Liver (tissue), 8 donors: ENCODE measurements at regions not wholly inside any gene's neighbourhood (a gene's known extent, or its start where the extent isn't known, plus 50 kb on each side); places are given as distances from the start of the nearest gene placed in this dataset.

Source experiments
- DNase-seq: peaks from one replicate; pipeline ENCODE4 v3.0.0-alpha.2; 2017; ENCODE audit warnings: low spot score
- H3K27ac ChIP-seq, 2 donors: one replicate each; pipeline ENCODE4 v1.7.0; 2013; ENCODE audit warnings: inconsistent platforms in 2 of 2, low read length in 2 of 2, control low read depth in 1 of 2, low read depth in 1 of 2, mild to moderate bottlenecking in 1 of 2
- H3K27me3 ChIP-seq, 4 donors: one replicate each; pipeline versions ENCODE4 v1.6.1 to v1.7.0; 2013; ENCODE audit warnings: low read length in 3 of 4, inconsistent platforms in 1 of 4, mild to moderate bottlenecking in 1 of 4, moderate library complexity in 1 of 4; ENCODE audit not compliant: control insufficient read depth in 4 of 4, insufficient read depth in 4 of 4
- H3K36me3 ChIP-seq, 4 donors: one replicate each; pipeline versions ENCODE4 v1.6.1 to v1.7.0; 2013; ENCODE audit warnings: low read length in 3 of 4, mild to moderate bottlenecking in 3 of 4, low read depth in 1 of 4, moderate library complexity in 1 of 4; ENCODE audit not compliant: control insufficient read depth in 4 of 4, insufficient read depth in 3 of 4
- H3K4me1 ChIP-seq, 4 donors: one replicate each; pipeline versions ENCODE4 v1.6.1 to v1.7.0; 2013; ENCODE audit warnings: low read length in 3 of 4, mild to moderate bottlenecking in 3 of 4, moderate library complexity in 1 of 4; ENCODE audit not compliant: control insufficient read depth in 4 of 4, insufficient read depth in 4 of 4
- H3K4me3 ChIP-seq, 3 donors: one replicate each; pipeline versions ENCODE4 v1.6.1 to v1.7.0; 2013; ENCODE audit warnings: low read length in 3 of 3, control low read depth in 1 of 3, low read depth in 1 of 3, mild to moderate bottlenecking in 1 of 3
- H3K9ac ChIP-seq, 2 donors: one replicate each; pipeline ENCODE4 v1.7.0; 2013; ENCODE audit warnings: low read length in 2 of 2, mild to moderate bottlenecking in 2 of 2, moderate library complexity in 2 of 2, control low read depth in 1 of 2, low read depth in 1 of 2
- H3K9me3 ChIP-seq, 4 donors: one replicate each; pipeline versions ENCODE4 v1.6.1 to v1.7.0; 2013; ENCODE audit warnings: low read length in 3 of 4; ENCODE audit not compliant: control insufficient read depth in 4 of 4
- EGR1 ChIP-seq, 2 donors: IDR thresholded peaks; 2 replicates each; pipeline ENCODE4 v1.6.1; 2016 to 2018; ENCODE audit warnings: antibody characterized with exemption in 2 of 2, low read depth in 2 of 2
- FOXA1 ChIP-seq: IDR thresholded peaks from 2 replicates; pipeline ENCODE4 v1.6.1; 2016; ENCODE audit warnings: antibody characterized with exemption
- FOXA2 ChIP-seq: IDR thresholded peaks from 2 replicates; pipeline ENCODE4 v1.6.1; 2016; ENCODE audit warnings: antibody characterized with exemption
- GABPA ChIP-seq, 2 donors: IDR thresholded peaks in 1 of 2; conservative IDR thresholded peaks in 1 of 2; 2 replicates each; pipeline ENCODE4 v1.6.1; 2016; ENCODE audit warnings: antibody characterized with exemption in 2 of 2, mild to moderate bottlenecking in 1 of 2, moderate library complexity in 1 of 2
- HNF4A ChIP-seq, 2 donors: conservative IDR thresholded peaks; 2 replicates each; pipeline ENCODE4 v1.6.1; 2016; ENCODE audit warnings: antibody characterized with exemption in 2 of 2, mild to moderate bottlenecking in 2 of 2
- HNF4G ChIP-seq: IDR thresholded peaks from 2 replicates; pipeline ENCODE4 v1.6.1; 2016; ENCODE audit warnings: antibody characterized with exemption
- JUND ChIP-seq, 2 donors: IDR thresholded peaks; 2 replicates each; pipeline ENCODE4 v1.6.1; 2016; ENCODE audit warnings: antibody characterized with exemption in 2 of 2
- NR2F2 ChIP-seq: IDR thresholded peaks from 2 replicates; pipeline ENCODE4 v1.6.1; 2016; ENCODE audit warnings: antibody characterized with exemption
- RAD21 ChIP-seq, 2 donors: IDR thresholded peaks; 2 replicates each; pipeline ENCODE4 v1.6.1; 2016; ENCODE audit warnings: antibody characterized with exemption in 2 of 2, mild to moderate bottlenecking in 2 of 2
- RXRA ChIP-seq, 2 donors: IDR thresholded peaks; 2 replicates each; pipeline ENCODE4 v1.6.1; 2017 to 2018; ENCODE audit warnings: antibody characterized with exemption in 2 of 2, mild to moderate bottlenecking in 1 of 2
- SP1 ChIP-seq: IDR thresholded peaks from 2 replicates; pipeline ENCODE4 v1.6.1; 2018; ENCODE audit warnings: antibody characterized with exemption, mild to moderate bottlenecking
- TAF1 ChIP-seq: conservative IDR thresholded peaks from 2 replicates; pipeline ENCODE4 v1.6.1; 2016; ENCODE audit warnings: antibody characterized with exemption, mild to moderate bottlenecking
- YY1 ChIP-seq: IDR thresholded peaks from 2 replicates; pipeline ENCODE4 v1.6.1; 2016; ENCODE audit warnings: antibody characterized with exemption, mild to moderate bottlenecking
- WGBS: extraction: QIAGEN DNeasy Blood & Tissue Kit; methylation state at CpG from one replicate; pipeline ENCODE4 v1.1.7; 2013; 5-methylcytosine and 5-hydroxymethylcytosine counted together
- TF ChIP-seq, protein P1 (sequence below): IDR thresholded peaks from 2 replicates; pipeline ENCODE4 v1.6.1; 2016; ENCODE audit warnings: antibody characterized with exemption
- TF ChIP-seq, protein P2 (sequence below): IDR thresholded peaks from 2 replicates; pipeline ENCODE4 v1.6.1; 2016; ENCODE audit warnings: antibody characterized with exemption
- TF ChIP-seq, protein P3 (sequence below): fragments of 150-350 bp; IDR thresholded peaks from 2 replicates; pipeline ENCODE4 v1.5.1; 2017; ENCODE audit warnings: improper control_type of control experiment, low read depth, low read length; ENCODE audit not compliant: missing input control
- TF ChIP-seq, protein P4 (sequence below): IDR thresholded peaks from 2 replicates; pipeline ENCODE4 v1.6.1; 2016; ENCODE audit warnings: antibody characterized with exemption
- TF ChIP-seq, protein P5 (sequence below): IDR thresholded peaks from 2 replicates; pipeline ENCODE4 v1.6.1; 2016; ENCODE audit warnings: antibody characterized with exemption, mild to moderate bottlenecking
- donor health status: healthy.
- donor health status: healthy.
- donor health status: healthy.
- donor health status: healthy.
- donor health status: healthy.

DNA sequence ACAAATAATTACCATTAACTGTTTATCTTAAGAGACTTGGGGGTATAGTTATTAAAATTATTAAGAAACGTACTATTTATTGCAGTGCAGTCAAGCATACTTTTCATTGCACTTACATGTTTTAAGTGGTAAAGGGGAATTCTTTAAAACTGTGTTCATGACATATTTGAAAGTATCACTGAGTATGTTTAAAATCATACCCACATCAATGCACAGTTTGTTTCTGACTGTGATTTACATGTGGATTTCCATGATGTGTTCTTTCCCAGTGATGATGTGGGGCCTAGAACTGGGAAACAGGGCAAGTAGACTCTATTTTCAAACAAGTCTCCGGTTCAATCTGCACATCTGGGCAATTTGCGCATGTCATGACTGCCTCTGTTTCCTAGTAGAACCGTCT lies 340.5 kb upstream of the OBI1 start:
- no peaks in the 10 kb centered on the region for H3K4me1 ChIP-seq
- no peaks in the 10 kb centered on the region for H3K9me3 ChIP-seq
- 85% methylated on average over 4 of the region's 4 CpGs for WGBS
- no peak for DNase-seq
- H3K36me3 ChIP-seq = no peaks in the 10 kb centered on the region
- peaks cover 0 to 3% (median 0%) of the 10 kb centered on the region in 4 donors for H3K27me3 ChIP-seq
- no peak overlapping the region for H3K4me3 ChIP-seq
- no peak overlapping the region for H3K27ac ChIP-seq
- no peak overlapping the region for H3K9ac ChIP-seq
- no peak for TF ChIP-seq EGR1 (IDR thresholded peaks at IDR 0.05; ENCODE audit: low read depth in 2 of 2)
- no peak for TF ChIP-seq SP1
- TF ChIP-seq, protein P1, sequence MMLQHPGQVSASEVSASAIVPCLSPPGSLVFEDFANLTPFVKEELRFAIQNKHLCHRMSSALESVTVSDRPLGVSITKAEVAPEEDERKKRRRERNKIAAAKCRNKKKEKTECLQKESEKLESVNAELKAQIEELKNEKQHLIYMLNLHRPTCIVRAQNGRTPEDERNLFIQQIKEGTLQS = no peak
- no peak for TF ChIP-seq JUND (IDR thresholded peaks at IDR 0.05)
- no peak for TF ChIP-seq FOXA1
- TF ChIP-seq HNF4G = no peak
- no peak for TF ChIP-seq TAF1
- TF ChIP-seq, protein P2, sequence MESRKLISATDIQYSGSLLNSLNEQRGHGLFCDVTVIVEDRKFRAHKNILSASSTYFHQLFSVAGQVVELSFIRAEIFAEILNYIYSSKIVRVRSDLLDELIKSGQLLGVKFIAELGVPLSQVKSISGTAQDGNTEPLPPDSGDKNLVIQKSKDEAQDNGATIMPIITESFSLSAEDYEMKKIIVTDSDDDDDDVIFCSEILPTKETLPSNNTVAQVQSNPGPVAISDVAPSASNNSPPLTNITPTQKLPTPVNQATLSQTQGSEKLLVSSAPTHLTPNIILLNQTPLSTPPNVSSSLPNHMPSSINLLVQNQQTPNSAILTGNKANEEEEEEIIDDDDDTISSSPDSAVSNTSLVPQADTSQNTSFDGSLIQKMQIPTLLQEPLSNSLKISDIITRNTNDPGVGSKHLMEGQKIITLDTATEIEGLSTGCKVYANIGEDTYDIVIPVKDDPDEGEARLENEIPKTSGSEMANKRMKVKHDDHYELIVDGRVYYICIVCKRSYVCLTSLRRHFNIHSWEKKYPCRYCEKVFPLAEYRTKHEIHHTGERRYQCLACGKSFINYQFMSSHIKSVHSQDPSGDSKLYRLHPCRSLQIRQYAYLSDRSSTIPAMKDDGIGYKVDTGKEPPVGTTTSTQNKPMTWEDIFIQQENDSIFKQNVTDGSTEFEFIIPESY = no peak
- no peak for TF ChIP-seq FOXA2
- no peak for TF ChIP-seq RAD21 (IDR thresholded peaks at IDR 0.05)
- no peak for TF ChIP-seq RXRA (IDR thresholded peaks at IDR 0.05)
- no peak for TF ChIP-seq YY1
- TF ChIP-seq, protein P3, sequence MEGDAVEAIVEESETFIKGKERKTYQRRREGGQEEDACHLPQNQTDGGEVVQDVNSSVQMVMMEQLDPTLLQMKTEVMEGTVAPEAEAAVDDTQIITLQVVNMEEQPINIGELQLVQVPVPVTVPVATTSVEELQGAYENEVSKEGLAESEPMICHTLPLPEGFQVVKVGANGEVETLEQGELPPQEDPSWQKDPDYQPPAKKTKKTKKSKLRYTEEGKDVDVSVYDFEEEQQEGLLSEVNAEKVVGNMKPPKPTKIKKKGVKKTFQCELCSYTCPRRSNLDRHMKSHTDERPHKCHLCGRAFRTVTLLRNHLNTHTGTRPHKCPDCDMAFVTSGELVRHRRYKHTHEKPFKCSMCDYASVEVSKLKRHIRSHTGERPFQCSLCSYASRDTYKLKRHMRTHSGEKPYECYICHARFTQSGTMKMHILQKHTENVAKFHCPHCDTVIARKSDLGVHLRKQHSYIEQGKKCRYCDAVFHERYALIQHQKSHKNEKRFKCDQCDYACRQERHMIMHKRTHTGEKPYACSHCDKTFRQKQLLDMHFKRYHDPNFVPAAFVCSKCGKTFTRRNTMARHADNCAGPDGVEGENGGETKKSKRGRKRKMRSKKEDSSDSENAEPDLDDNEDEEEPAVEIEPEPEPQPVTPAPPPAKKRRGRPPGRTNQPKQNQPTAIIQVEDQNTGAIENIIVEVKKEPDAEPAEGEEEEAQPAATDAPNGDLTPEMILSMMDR = no peak
- TF ChIP-seq, protein P4, sequence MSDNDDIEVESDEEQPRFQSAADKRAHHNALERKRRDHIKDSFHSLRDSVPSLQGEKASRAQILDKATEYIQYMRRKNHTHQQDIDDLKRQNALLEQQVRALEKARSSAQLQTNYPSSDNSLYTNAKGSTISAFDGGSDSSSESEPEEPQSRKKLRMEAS = no peak

DNA sequence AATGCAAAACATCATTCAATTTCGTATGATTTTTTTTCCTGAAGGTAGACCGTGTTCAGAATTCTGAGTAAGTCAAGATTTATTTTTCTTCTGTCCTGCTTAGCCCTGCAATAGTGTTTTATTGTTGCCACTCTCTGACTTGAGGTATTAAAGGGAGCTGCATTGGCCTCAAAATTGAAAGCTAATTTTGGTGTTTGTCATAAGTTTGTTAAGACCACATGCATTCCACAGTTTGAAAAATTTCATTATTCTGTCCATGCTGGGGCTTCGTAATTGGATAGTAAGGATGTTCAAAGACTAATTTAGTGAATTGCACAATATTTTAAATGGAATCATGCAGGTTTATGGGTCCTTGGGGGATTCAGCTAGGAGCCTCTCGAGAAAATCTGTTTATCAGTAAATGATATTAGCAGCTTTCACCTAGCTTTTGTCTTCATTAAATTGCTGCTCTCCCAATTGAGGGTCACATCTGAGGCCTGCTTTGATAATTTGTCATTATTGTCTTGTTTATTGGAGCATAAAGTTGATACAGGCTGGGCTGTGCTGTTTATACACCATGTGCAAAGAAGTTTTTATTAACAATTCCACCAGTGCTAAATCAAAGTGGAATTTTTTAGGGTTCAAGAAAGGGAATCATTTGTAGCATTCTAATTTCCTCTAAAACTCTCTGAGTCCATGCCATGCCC lies 339.8 kb upstream of the OBI1 start:
- no peak overlapping the region for H3K4me3 ChIP-seq
- TF ChIP-seq GABPA (IDR thresholded peaks at IDR 0.05 in 1 of 2, conservative IDR thresholded peaks at IDR 0.05 in 1 of 2) (no peak), FOXA1 (no peak), HNF4A (conservative IDR thresholded peaks at IDR 0.05) (no peak), TAF1 (no peak), EGR1 (IDR thresholded peaks at IDR 0.05; ENCODE audit: low read depth in 2 of 2) (no peak), FOXA2 (no peak), HNF4G (no peak), YY1 (no peak), RAD21 (IDR thresholded peaks at IDR 0.05) (no peak), JUND (IDR thresholded peaks at IDR 0.05) (no peak), NR2F2 (no peak)
- TF ChIP-seq, protein P4 = no peak
- TF ChIP-seq, protein P2 = no peak
- TF ChIP-seq, protein P1 = no peak
- TF ChIP-seq, protein P5, sequence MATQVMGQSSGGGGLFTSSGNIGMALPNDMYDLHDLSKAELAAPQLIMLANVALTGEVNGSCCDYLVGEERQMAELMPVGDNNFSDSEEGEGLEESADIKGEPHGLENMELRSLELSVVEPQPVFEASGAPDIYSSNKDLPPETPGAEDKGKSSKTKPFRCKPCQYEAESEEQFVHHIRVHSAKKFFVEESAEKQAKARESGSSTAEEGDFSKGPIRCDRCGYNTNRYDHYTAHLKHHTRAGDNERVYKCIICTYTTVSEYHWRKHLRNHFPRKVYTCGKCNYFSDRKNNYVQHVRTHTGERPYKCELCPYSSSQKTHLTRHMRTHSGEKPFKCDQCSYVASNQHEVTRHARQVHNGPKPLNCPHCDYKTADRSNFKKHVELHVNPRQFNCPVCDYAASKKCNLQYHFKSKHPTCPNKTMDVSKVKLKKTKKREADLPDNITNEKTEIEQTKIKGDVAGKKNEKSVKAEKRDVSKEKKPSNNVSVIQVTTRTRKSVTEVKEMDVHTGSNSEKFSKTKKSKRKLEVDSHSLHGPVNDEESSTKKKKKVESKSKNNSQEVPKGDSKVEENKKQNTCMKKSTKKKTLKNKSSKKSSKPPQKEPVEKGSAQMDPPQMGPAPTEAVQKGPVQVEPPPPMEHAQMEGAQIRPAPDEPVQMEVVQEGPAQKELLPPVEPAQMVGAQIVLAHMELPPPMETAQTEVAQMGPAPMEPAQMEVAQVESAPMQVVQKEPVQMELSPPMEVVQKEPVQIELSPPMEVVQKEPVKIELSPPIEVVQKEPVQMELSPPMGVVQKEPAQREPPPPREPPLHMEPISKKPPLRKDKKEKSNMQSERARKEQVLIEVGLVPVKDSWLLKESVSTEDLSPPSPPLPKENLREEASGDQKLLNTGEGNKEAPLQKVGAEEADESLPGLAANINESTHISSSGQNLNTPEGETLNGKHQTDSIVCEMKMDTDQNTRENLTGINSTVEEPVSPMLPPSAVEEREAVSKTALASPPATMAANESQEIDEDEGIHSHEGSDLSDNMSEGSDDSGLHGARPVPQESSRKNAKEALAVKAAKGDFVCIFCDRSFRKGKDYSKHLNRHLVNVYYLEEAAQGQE = no peak
- no peak overlapping the region for H3K9ac ChIP-seq
- WGBS = 83% methylated on average over 4 of the region's 4 CpGs
- no peaks in the 10 kb centered on the region for H3K4me1 ChIP-seq
- no peak for DNase-seq
- no peaks in the 10 kb centered on the region for H3K36me3 ChIP-seq
- H3K27me3 ChIP-seq = peaks cover 0 to 5% (median 0%) of the 10 kb centered on the region in 4 donors
- H3K27ac ChIP-seq = no peak overlapping the region
- H3K9me3 ChIP-seq = no peaks in the 10 kb centered on the region
